HL-60 (cell line): ENCODE measurements at regions not wholly inside any gene's neighbourhood (a gene's known extent, or its start where the extent isn't known, plus 50 kb on each side); places are given as distances from the start of the nearest gene placed in this dataset.

Experiments used
- DNase-seq, 2 experiments: peaks; one replicate each; pipeline ENCODE4 v3.0.0-alpha.2; 2010 to 2020; ENCODE audit warnings: low read depth in 1 of 2, low spot score in 1 of 2
- H3K27ac ChIP-seq: fragments of 250-450 bp; sonication (Bioruptor Pico); replicated peaks from 2 replicates; pipeline ENCODE4 v1.5.1; 2020; ENCODE audit warnings: mild to moderate bottlenecking, moderate library complexity
- H3K27me3 ChIP-seq: fragments of 250-450 bp; sonication (Bioruptor Pico); 2 replicates; pipeline ENCODE4 v1.5.1; 2021; ENCODE audit warnings: mild to moderate bottlenecking, moderate library complexity; ENCODE audit not compliant: insufficient read depth, poor library complexity, severe bottlenecking
- H3K4me3 ChIP-seq: replicated peaks from 2 replicates; pipeline ENCODE4 v1.5.1; 2011; ENCODE audit warnings: mild to moderate bottlenecking, control low read depth, low read length; ENCODE audit not compliant: insufficient read depth
- GABPA ChIP-seq: IDR thresholded peaks from 2 replicates; pipeline ENCODE4 v1.6.1; 2012; ENCODE audit warnings: low read depth
- POLR2AphosphoS5 ChIP-seq: IDR thresholded peaks from 2 replicates; pipeline ENCODE4 v1.6.1; 2012; ENCODE audit warnings: low read depth
- REST ChIP-seq: IDR thresholded peaks from 2 replicates; pipeline ENCODE4 v1.6.1; 2012; ENCODE audit warnings: low read depth; ENCODE audit not compliant: insufficient replicate concordance
- SPI1 ChIP-seq: IDR thresholded peaks from 2 replicates; pipeline ENCODE4 v1.6.1; 2012; ENCODE audit warnings: low read depth, mild to moderate bottlenecking, borderline replicate concordance
- TF ChIP-seq, protein P1 (sequence below): IDR thresholded peaks from one replicate; pipeline ENCODE4 v1.5.1; 2011; ENCODE audit warnings: low read length, control low read depth, inconsistent platforms; ENCODE audit not compliant: insufficient read depth

DNA sequence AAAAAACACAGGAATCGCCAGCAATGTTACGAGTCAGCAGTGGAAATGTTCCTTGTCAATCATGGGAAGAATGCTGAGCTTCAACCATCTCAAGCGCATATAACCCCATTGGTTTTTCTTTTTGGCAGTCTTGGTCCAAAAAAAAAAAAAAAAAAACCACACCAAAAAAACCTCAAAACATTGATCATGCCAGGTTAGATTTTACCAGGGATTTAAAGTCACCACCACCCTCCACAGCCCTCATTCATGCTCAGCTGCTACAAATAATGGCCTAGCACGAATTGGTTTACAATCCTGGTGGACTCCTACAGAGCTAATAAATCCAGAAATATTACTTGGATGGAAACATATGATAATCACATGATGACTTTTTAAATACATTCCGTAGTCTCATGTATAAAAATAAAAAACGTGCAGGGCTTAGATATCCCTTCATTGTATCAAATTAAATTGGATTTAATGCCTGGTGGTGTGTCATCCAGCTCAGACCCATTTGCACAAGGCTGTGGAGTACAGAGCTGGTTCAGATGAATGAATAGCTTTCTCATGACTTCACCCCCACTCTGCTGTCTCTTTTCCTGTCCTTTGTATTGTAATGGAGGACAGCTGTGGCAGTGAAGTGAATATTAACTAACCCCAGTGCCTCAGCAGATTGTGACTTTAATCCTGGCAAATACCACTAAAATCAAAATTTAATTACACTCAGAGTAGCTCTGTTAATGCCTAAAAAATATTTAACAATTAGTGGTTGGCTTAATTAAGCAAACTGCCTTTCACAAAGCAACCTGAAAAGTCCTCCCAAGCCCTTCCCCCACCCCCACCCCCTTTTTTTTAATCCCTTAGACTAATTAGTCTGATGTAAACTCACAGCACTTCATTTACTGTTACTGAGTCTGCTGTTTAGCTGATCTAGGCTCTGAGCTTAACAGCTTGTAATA lies 626.5 kb upstream of the ZNF608 start:
- no peaks in the 10 kb centered on the region for H3K27me3 ChIP-seq
- TF ChIP-seq REST (no peak), SPI1 (no peak)
- H3K4me3 ChIP-seq, result no peak overlapping the region
- no peak overlapping the region for H3K27ac ChIP-seq
- DNase-seq, result no peak

DNA sequence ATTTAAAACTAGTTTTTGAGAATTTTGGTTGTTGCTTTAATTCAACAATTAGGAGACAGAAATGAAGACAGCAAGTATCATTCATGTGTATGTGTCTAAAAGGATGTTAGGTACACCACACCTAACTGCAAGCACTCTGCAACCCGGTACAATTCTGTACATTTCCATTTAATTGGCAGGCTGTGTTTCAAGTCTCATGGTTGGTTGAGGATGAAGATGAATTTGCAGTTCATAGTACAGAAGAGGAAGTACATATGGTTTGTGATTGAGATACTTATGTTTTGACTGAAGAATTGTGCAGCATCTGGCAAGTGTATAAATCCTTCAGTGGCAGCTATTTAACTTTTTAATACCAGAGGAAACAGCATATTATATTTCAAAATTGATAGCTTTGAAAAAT lies 628.7 kb upstream of the ZNF608 start:
- H3K4me3 ChIP-seq, result no peak overlapping the region
- H3K27me3 ChIP-seq, result no peaks in the 10 kb centered on the region
- DNase-seq, result no peak
- H3K27ac ChIP-seq, result no peak overlapping the region
- TF ChIP-seq GABPA (no peak), SPI1 (no peak), POLR2AphosphoS5 (no peak), REST (no peak)
- TF ChIP-seq, protein P1, sequence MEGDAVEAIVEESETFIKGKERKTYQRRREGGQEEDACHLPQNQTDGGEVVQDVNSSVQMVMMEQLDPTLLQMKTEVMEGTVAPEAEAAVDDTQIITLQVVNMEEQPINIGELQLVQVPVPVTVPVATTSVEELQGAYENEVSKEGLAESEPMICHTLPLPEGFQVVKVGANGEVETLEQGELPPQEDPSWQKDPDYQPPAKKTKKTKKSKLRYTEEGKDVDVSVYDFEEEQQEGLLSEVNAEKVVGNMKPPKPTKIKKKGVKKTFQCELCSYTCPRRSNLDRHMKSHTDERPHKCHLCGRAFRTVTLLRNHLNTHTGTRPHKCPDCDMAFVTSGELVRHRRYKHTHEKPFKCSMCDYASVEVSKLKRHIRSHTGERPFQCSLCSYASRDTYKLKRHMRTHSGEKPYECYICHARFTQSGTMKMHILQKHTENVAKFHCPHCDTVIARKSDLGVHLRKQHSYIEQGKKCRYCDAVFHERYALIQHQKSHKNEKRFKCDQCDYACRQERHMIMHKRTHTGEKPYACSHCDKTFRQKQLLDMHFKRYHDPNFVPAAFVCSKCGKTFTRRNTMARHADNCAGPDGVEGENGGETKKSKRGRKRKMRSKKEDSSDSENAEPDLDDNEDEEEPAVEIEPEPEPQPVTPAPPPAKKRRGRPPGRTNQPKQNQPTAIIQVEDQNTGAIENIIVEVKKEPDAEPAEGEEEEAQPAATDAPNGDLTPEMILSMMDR, result no peak

GRCh38 chr5:125376059-125376641 lies 629.7 kb upstream of the ZNF608 start:
- H3K27ac ChIP-seq, result no peak overlapping the region
- DNase-seq, result no peak
- H3K27me3 ChIP-seq, result no peaks in the 10 kb centered on the region
- no peak overlapping the region for H3K4me3 ChIP-seq
- TF ChIP-seq GABPA, result no peak

DNA sequence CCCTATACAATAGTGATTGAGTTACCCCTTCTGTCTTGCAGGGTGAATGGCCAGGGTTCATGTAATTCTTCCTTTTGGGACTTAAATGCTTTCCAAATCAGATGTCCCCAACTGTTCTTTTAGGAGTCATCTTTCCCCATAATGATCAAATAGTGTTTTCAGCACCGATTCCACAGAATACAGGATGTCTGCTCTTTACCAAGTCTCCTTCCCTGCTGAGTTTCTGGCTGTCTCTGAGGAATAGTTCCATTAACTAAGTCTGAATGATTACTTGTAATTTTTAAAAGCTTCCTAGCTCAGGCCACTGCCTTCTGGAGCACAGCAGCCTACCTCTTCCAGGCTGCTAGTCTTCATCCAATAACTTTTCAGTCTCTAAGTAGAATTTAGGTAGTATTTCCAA lies 630.7 kb upstream of the ZNF608 start:
- no peak overlapping the region for H3K27ac ChIP-seq
- no peaks in the 10 kb centered on the region for H3K27me3 ChIP-seq
- DNase-seq, result no peak
- no peak for TF ChIP-seq POLR2AphosphoS5
- TF ChIP-seq, protein P1, result no peak
- no peak for TF ChIP-seq SPI1
- no peak for TF ChIP-seq REST
- TF ChIP-seq GABPA, result no peak
- H3K4me3 ChIP-seq, result no peak overlapping the region
